EH (cell line): ENCODE measurements at regions not wholly inside any gene's neighbourhood (a gene's known extent, or its start where the extent isn't known, plus 50 kb on each side); places are given as distances from the start of the nearest gene placed in this dataset.
"Not testable (repeated sequence)": the region's sequence is repeated elsewhere in the genome, so short reads cannot be mapped to it uniquely, and the experiment has no call there.

Experiments
- DNase-seq: peaks from one replicate; pipeline ENCODE4 v3.0.0-alpha.2; 2015; ENCODE audit warnings: low read depth

- DNase-seq: not testable (repeated sequence)
These were observed 97.6 kb downstream of the GPX5 start for GRCh38 chr6:28623242-28623641.

- not testable (repeated sequence) for DNase-seq
These were observed 100.7 kb downstream of the GPX5 start for GRCh38 chr6:28626386-28626785.

GRCh38 chr6:28632326-28632851, 106.7 kb downstream of the GPX5 start:
- DNase-seq: no peak

- DNase-seq: no peak
These were observed 107.9 kb downstream of the GPX5 start for GRCh38 chr6:28633445-28634215.

- DNase-seq: no peak
These were observed 108.7 kb downstream of the GPX5 start for GRCh38 chr6:28634411-28634760.

GRCh38 chr6:28634761-28635546, 109.3 kb downstream of the GPX5 start:
- DNase-seq: peak; percentile 13

GRCh38 chr6:28635547-28636158, 110.0 kb downstream of the GPX5 start:
- DNase-seq: no peak

- no peak for DNase-seq
These were observed 113.2 kb downstream of the GPX5 start for GRCh38 chr6:28638787-28639430.

- DNase-seq: not testable (repeated sequence)
These were observed 114.0 kb downstream of the GPX5 start for GRCh38 chr6:28639445-28640290.

GRCh38 chr6:28643017-28643740, 117.5 kb downstream of the GPX5 start:
- DNase-seq: peak; percentile 69

- DNase-seq: no peak
These were observed 121.0 kb downstream of the GPX5 start for GRCh38 chr6:28646650-28647049.

GRCh38 chr6:28648035-28648877, 122.6 kb downstream of the GPX5 start:
- peak; percentile 81 for DNase-seq

GRCh38 chr6:28648878-28649375, 123.2 kb downstream of the GPX5 start:
- DNase-seq: peak; percentile 17

- peak; percentile 20 for DNase-seq
These were observed 125.5 kb downstream of the GPX5 start for GRCh38 chr6:28651161-28651560.

GRCh38 chr6:28653876-28654275, 128.2 kb downstream of the GPX5 start:
- no peak for DNase-seq

GRCh38 chr6:28655164-28655563, 129.5 kb downstream of the GPX5 start:
- no peak for DNase-seq

GRCh38 chr6:28656715-28657114, 131.0 kb downstream of the GPX5 start:
- no peak for DNase-seq

GRCh38 chr6:28657381-28657768, 131.7 kb downstream of the GPX5 start:
- no peak for DNase-seq

- DNase-seq: peak; percentile 68
These were observed 132.2 kb downstream of the GPX5 start for GRCh38 chr6:28657769-28658465.
